ENCODE measurements at regions not wholly inside any gene's neighbourhood (a gene's known extent, or its start where the extent isn't known, plus 50 kb on each side); places are given as distances from the start of the nearest gene placed in this dataset.

GRCh38 chr2:176589825-176590440 is 320.7 kb downstream of the MTX2 start:
- H3K4me1 Mint-ChIP-seq = no peaks in the 10 kb centered on the region
- H3K9me3 Mint-ChIP-seq = no peaks in the 10 kb centered on the region
- DNase-seq (ENCODE audit: low spot score in 2 of 2) (no peak), ATAC-seq (no peak)
- no peaks in the 10 kb centered on the region for H3K36me3 Mint-ChIP-seq
- H3K4me3 Mint-ChIP-seq = no peak overlapping the region
- no peak overlapping the region for H3K27ac Mint-ChIP-seq

GRCh38 chr2:176592216-176592615 is 323.0 kb downstream of the MTX2 start:
- no peak for ATAC-seq
- no peak overlapping the region for H3K27ac Mint-ChIP-seq
- H3K4me3 Mint-ChIP-seq = no peak overlapping the region
- H3K9me3 Mint-ChIP-seq = no peaks in the 10 kb centered on the region
- H3K36me3 Mint-ChIP-seq = no peaks in the 10 kb centered on the region
- DNase-seq (ENCODE audit: low spot score in 2 of 2) = no peak
- H3K4me1 Mint-ChIP-seq = no peaks in the 10 kb centered on the region

GRCh38 chr2:176595986-176596385 is 326.7 kb downstream of the MTX2 start:
- H3K27ac Mint-ChIP-seq = no peak overlapping the region
- H3K4me1 Mint-ChIP-seq = no peaks in the 10 kb centered on the region
- H3K9me3 Mint-ChIP-seq = no peaks in the 10 kb centered on the region
- DNase-seq (ENCODE audit: low spot score in 2 of 2) = no peak
- no peaks in the 10 kb centered on the region for H3K36me3 Mint-ChIP-seq
- ATAC-seq = no peak
- H3K4me3 Mint-ChIP-seq = no peak overlapping the region

- DNase-seq (ENCODE audit: low spot score in 2 of 2) = no peak
- Mint-ChIP-seq H3K27ac (no peak overlapping the region), H3K9me3 (no peaks in the 10 kb centered on the region), H3K4me3 (no peak overlapping the region), H3K4me1 (no peaks in the 10 kb centered on the region), H3K36me3 (no peaks in the 10 kb centered on the region)
- ATAC-seq = no peak
These were observed 328.7 kb downstream of the MTX2 start for GRCh38 chr2:176597916-176598315.

DNA sequence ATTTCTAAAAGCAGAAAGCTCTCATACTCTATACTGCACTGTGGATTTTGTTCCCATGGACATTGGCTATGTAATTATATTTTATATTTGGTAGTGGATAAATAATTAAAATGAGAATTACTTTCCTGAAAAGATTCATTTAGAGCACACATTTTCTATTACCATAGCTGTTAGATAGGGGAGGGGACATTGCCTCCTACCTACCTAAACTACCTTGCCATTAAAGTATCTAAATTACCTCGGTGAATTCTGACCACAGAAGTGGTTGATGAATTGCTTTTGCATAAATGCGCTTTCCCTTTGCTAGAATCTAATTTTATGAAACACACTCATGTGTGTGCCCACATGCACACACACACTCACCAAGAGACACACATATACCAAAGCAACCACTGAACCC is 329.1 kb downstream of the MTX2 start:
- Mint-ChIP-seq H3K27ac (no peak overlapping the region), H3K4me3 (no peak overlapping the region), H3K9me3 (no peaks in the 10 kb centered on the region), H3K36me3 (no peaks in the 10 kb centered on the region), H3K4me1 (no peaks in the 10 kb centered on the region)
- ATAC-seq (no peak), DNase-seq (ENCODE audit: low spot score in 2 of 2) (no peak)

GRCh38 chr2:176599796-176600485 is 330.7 kb downstream of the MTX2 start:
- no peaks in the 10 kb centered on the region for H3K9me3 Mint-ChIP-seq
- H3K27ac Mint-ChIP-seq = no peak overlapping the region
- DNase-seq (ENCODE audit: low spot score in 2 of 2) = no peak
- no peaks in the 10 kb centered on the region for H3K36me3 Mint-ChIP-seq
- no peak for ATAC-seq
- H3K4me1 Mint-ChIP-seq = no peaks in the 10 kb centered on the region
- H3K4me3 Mint-ChIP-seq = no peak overlapping the region

DNA sequence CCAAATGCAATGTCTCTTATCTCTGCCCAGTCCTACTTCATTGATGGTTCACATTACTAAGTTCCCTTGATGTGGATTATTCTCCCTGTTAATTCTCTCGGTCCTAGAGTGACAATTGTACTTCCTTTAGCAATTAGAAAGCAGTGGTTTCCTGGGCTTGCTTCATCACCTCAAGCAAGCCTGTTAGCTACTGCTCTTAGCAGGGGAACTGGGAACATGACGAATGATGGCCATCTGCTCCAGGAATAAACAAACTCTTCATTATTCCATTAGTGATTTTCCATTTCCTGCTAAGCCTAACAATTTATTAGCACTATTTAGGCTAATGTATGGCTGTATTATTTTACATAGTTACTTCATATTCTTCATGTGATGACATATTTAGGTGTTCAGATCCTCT is 331.8 kb downstream of the MTX2 start:
- no peak for DNase-seq (ENCODE audit: low spot score in 2 of 2)
- H3K9me3 Mint-ChIP-seq = no peaks in the 10 kb centered on the region
- no peak overlapping the region for H3K27ac Mint-ChIP-seq
- H3K36me3 Mint-ChIP-seq = no peaks in the 10 kb centered on the region
- H3K4me3 Mint-ChIP-seq = no peak overlapping the region
- H3K4me1 Mint-ChIP-seq = no peaks in the 10 kb centered on the region
- no peak for ATAC-seq

GRCh38 chr2:176612036-176612435 is 342.8 kb downstream of the MTX2 start:
- DNase-seq (ENCODE audit: low spot score in 2 of 2) (no peak), ATAC-seq (no peak)
- Mint-ChIP-seq H3K4me3 (no peak overlapping the region), H3K36me3 (no peaks in the 10 kb centered on the region), H3K27ac (no peak overlapping the region), H3K4me1 (no peaks in the 10 kb centered on the region), H3K9me3 (no peaks in the 10 kb centered on the region)

DNA sequence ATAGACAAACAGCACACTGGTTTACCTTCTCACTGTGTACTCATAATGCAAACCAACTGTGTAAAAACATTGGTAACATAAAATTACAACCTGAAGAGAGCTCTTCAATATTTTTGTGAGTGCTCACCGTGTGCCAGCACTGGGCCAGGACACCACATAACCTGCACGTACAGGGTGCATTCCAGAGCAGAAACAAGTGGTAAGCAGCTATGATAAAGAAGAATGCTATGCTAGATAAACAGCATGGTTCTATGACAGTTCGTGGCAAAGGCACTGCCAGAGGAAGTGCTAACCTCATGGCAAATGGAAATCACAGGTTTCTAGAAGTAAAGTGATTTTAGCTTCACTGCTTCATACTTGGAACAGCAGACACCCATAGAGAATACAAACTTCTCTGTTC is 343.5 kb downstream of the MTX2 start:
- Mint-ChIP-seq H3K4me1 (no peaks in the 10 kb centered on the region), H3K27ac (no peak overlapping the region), H3K9me3 (no peaks in the 10 kb centered on the region), H3K4me3 (no peak overlapping the region), H3K36me3 (no peaks in the 10 kb centered on the region)
- ATAC-seq = no peak
- no peak for DNase-seq (ENCODE audit: low spot score in 2 of 2)

- no peaks in the 10 kb centered on the region for H3K9me3 Mint-ChIP-seq
- H3K4me1 Mint-ChIP-seq = no peaks in the 10 kb centered on the region
- no peak overlapping the region for H3K4me3 Mint-ChIP-seq
- ATAC-seq = no peak
- DNase-seq (ENCODE audit: low spot score in 2 of 2) = no peak
- H3K27ac Mint-ChIP-seq = no peak overlapping the region
- no peaks in the 10 kb centered on the region for H3K36me3 Mint-ChIP-seq
These were observed 344.2 kb downstream of the MTX2 start for GRCh38 chr2:176613323-176613987.

GRCh38 chr2:176614049-176614448 is 344.8 kb downstream of the MTX2 start:
- no peak for ATAC-seq
- no peak overlapping the region for H3K27ac Mint-ChIP-seq
- H3K9me3 Mint-ChIP-seq = no peaks in the 10 kb centered on the region
- H3K36me3 Mint-ChIP-seq = no peaks in the 10 kb centered on the region
- DNase-seq (ENCODE audit: low spot score in 2 of 2) = no peak
- no peaks in the 10 kb centered on the region for H3K4me1 Mint-ChIP-seq
- H3K4me3 Mint-ChIP-seq = no peak overlapping the region

DNA sequence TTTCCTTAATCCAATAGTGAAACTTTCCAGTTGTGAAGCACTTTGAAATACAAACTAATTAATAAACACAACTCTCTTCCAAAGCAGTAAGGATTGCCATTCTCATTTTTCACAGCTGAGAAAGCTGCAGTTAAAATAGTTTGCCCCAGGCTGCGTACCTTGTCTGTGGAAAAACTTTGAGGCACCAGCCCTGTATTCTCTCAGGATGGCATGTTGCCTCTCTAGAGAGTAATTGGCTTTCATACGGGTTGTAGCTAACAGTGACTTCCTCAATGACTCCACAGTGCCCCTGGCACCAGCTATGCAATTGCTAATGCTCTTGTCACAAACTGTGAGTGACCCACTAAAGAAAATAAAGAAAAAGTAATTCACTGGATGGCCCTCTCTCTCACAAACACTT is 345.7 kb downstream of the MTX2 start:
- DNase-seq (ENCODE audit: low spot score in 2 of 2) (no peak), ATAC-seq (no peak)
- H3K27ac Mint-ChIP-seq = no peak overlapping the region
- no peak overlapping the region for H3K4me3 Mint-ChIP-seq
- no peaks in the 10 kb centered on the region for H3K36me3 Mint-ChIP-seq
- no peaks in the 10 kb centered on the region for H3K4me1 Mint-ChIP-seq
- H3K9me3 Mint-ChIP-seq = no peaks in the 10 kb centered on the region

GRCh38 chr2:176619504-176619903 is 350.3 kb downstream of the MTX2 start:
- H3K36me3 Mint-ChIP-seq = no peaks in the 10 kb centered on the region
- H3K4me3 Mint-ChIP-seq = no peak overlapping the region
- H3K9me3 Mint-ChIP-seq = no peaks in the 10 kb centered on the region
- no peak overlapping the region for H3K27ac Mint-ChIP-seq
- H3K4me1 Mint-ChIP-seq = no peaks in the 10 kb centered on the region
- no peak for ATAC-seq
- DNase-seq (ENCODE audit: low spot score in 2 of 2) = no peak

- Mint-ChIP-seq H3K36me3 (no peaks in the 10 kb centered on the region), H3K9me3 (no peaks in the 10 kb centered on the region), H3K27ac (no peak overlapping the region), H3K4me3 (no peak overlapping the region), H3K4me1 (no peaks in the 10 kb centered on the region)
- DNase-seq (ENCODE audit: low spot score in 2 of 2) = no peak
- ATAC-seq = no peak
These were observed 352.1 kb downstream of the MTX2 start for GRCh38 chr2:176621350-176621749.

GRCh38 chr2:176622792-176623191 is 353.6 kb downstream of the MTX2 start:
- Mint-ChIP-seq H3K36me3 (no peaks in the 10 kb centered on the region), H3K9me3 (no peaks in the 10 kb centered on the region), H3K4me3 (no peak overlapping the region), H3K27ac (no peak overlapping the region), H3K4me1 (no peaks in the 10 kb centered on the region)
- ATAC-seq = no peak
- no peak for DNase-seq (ENCODE audit: low spot score in 2 of 2)

DNA sequence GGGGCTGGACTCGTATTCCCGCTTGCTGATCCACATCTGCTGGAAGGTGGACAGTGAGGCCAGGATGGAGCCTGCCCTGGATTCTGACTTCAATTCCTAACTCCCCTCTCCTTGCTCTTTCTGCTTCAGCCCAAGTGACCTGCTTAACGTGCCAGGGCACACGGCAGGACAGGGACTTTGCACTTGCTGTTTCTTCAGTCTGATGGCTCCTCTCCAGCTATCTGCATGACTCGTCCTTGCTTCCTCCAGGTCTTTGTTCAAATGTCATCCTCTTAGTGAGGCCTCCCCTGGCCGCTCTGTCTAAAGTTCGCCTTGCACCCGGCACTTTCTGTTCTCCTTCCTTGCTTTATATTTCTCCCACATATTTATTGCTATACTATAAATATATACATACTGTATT is 357.6 kb downstream of the MTX2 start:
- Mint-ChIP-seq H3K27ac (no peak overlapping the region), H3K4me3 (no peak overlapping the region), H3K4me1 (no peaks in the 10 kb centered on the region), H3K36me3 (no peaks in the 10 kb centered on the region), H3K9me3 (no peaks in the 10 kb centered on the region)
- no peak for ATAC-seq
- DNase-seq (ENCODE audit: low spot score in 2 of 2) = no peak

All from stimulated activated effector memory CD8-positive, alpha-beta T cell treated with anti-CD3 and anti-CD28 coated beads, Interleukin-12 subunit alpha, Interleukin-12 subunit beta, amount 100 ng/mL, for 72 hours (primary cell).